Lung microvascular endothelial cell (primary cell): ENCODE measurements at regions not wholly inside any gene's neighbourhood (a gene's known extent, or its start where the extent isn't known, plus 50 kb on each side); places are given as distances from the start of the nearest gene placed in this dataset.

Experiments used
- DNase-seq, 2 donors: peaks; one replicate each; pipeline versions ENCODE4 v3.0.0 to v3.0.0-alpha.2; 2010; ENCODE audit warnings: low read depth in 2 of 2

DNA sequence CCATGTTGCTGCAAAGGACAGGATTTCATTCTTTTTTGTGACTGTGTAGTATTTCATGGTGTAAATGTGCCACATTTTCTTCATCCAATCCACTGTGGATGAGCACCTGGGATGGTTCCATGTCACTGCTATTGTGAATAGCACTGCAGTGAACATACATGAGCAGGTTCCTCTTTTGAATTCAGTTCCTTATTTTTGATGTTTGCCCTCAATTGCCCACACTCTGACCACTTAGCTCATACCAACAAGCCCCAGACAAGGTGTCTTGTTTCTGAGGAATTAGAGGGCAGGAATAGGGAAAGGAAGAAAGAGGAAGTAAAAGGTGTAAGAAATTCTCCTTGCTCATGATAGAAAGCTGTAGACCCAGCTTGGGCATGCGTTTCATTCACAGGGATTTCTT is 244.2 kb upstream of the ZNF507 start:
- no peak for DNase-seq

DNA sequence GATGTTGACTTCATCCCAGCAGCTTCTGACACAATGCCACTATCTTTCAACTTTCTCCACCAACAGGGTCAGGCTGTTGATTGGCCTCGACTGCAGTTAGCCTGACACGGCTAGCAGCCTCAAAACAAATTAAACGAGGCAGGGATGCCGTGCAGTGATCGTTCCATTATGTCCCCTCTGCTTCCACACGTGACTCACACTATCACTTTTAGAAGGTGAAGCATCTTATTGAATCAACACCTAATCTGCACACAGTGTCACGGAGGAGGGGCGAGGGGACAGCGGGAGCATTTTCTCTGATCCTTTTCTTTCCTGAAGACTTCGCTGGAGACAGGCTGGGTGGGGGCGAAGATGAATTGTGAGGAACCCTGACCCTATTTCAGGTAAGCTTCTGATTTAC is 241.9 kb upstream of the ZNF507 start:
- DNase-seq = no peak

DNA sequence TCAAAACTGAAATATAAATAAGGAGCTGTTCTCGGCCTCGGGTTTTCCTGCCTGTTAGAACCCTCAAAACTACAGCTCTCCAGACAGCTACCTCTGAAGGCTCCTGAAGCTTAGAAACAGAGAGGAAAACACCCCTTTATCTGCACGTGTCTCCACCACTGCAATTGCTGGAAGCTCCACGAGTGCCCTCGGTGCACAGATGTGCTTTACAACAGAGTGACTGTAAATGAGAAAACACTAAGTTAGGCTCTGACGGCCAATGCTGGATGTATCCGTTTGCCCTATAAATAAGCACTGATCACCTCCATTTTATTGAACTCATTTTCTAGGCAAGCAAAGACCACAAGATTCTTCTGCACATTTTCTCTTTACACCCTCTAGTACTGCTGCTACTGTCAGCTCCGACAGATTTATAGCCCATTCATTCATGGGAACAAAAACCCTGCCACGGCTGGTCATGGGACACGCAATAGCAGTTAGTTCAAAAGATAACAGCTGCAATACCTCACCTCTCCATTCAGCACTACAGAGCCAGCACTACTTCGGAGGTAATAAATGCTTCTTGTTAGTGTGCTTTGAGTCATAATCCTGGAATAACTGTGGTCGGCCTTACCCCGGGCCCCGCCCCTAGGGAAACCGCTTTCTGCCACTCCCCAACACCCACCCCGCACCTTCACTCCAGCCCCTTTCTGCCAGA is 241.1 kb upstream of the ZNF507 start:
- no peak for DNase-seq

- no peak for DNase-seq
Observed at GRCh38 chr19:32104850-32105235, 240.6 kb upstream of the ZNF507 start.

DNA sequence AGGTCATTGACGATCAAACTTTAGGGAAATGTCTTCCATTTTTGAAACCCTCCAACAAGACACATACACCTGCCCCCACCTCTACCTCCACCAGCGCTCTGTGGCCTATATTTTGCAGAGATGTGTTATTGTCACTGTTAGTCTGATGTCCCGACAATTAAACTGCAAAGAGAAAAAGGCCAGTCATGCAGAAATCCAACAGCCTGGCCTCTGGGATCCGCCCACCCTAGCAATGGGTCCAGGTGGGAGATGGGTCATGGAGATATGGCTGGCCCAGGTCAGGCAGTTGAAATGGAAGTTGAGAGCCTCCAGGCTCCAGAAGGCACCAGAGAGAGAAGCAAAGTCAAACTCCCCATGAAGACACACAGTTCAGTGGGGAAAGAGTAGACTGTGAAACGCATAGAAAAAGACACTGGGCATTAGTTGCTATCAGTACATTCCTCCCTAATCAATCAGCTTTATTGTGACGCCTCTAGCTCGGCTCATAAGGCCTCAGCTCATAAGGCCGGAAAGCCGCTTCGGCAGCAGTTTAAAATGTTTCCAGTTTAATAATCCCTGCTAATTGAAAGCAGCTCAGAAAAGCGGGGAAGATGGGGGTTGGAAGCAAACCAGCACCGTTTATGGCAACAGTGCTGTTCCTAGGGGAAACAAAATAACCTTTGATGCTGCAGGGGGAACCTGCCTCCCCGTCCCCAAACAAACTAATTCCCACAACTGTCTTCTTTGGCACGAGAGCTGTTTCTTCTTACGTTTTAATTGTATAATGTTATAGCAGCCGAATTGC is 239.7 kb upstream of the ZNF507 start:
- DNase-seq = no peak

DNA sequence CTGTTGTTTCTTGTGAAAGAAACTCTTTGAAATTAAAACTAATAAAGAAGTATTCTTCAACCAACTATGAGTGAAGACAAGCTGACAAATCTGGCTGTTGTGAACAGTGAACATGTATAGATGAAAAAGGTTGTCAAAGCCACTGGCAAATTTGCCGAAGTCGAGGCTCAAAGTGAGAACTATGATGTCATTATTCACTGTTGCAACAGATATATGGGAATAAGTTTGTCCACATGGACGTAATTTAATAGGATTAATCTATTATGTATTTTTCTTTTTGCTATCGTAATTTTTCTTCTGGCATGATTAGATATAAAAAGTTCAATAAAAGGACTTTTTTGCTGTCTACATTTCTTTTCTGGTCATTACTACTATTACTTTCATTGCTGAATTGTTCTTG is 223.2 kb upstream of the ZNF507 start:
- DNase-seq = no peak

DNA sequence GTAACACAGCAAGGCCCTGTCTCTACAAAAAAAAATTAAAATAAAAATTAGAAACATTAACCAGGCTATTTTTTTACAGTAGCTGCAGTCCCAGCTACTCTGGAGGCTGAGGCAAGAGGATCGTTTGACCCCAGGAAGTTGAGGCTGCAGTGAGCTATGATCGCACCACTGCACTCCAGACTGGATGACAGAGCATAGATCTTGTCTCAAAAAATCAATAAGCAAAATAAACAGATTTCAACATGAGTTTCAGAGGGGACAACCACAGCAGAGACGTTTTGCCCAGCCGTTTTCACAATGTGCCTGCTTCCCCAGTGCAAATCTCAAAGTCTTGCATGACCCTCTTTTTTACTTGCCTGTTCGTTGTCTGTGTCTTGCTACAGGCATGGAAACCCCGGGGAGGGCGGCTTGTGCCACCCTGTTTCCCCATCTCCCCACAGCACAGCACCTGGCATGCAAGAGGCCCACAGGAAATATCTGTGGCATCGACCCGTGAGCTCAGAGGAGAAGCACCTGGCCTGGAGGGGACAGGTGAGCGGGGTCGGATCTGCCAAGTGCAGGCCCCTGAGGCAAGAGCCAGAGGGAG is 222.0 kb upstream of the ZNF507 start:
- DNase-seq = no peak

DNA sequence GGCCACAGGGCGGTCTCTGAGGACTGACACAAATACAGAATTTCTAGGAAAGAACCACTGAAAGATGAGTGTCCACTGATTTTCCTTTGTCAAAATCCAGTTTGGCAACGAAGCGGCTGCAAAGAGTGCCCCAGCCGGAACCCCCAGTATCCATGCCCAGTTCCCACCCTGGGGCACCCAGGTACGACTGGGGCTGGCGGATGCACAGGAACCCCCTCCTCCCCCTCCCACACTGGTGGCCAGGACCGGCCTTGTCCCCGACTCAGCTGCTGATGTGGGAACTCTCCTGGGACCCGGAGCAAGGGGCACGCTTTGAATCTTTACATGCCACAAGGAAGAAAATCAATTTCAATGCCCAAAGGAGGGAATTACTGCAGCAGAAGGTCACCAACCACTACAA is 220.8 kb upstream of the ZNF507 start:
- DNase-seq = no peak

DNA sequence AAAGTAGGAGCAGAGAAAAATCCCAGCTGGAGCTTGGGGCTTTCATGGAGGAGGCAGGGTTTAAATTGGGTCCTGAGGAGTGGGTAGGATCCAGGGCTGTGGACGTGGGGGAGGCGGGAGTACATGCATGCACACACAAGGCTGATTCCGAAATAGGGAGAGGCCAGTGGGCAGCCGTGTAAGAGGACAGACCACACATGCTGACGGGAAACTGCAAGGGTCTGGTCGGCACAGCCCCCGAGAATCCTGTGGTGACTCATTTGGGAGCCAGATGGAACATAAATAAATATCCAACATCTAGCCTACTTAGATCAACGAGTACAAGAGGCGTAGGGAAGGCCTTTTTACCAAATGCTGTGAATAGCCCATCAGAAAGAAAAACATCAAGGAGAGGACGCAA is 216.3 kb upstream of the ZNF507 start:
- no peak for DNase-seq

GRCh38 chr19:32130332-32130731 is 215.1 kb upstream of the ZNF507 start:
- no peak for DNase-seq

GRCh38 chr19:32131005-32131404 is 214.4 kb upstream of the ZNF507 start:
- no peak for DNase-seq

- DNase-seq = no peak
Observed at GRCh38 chr19:32138416-32138815, 207.0 kb upstream of the ZNF507 start.

DNA sequence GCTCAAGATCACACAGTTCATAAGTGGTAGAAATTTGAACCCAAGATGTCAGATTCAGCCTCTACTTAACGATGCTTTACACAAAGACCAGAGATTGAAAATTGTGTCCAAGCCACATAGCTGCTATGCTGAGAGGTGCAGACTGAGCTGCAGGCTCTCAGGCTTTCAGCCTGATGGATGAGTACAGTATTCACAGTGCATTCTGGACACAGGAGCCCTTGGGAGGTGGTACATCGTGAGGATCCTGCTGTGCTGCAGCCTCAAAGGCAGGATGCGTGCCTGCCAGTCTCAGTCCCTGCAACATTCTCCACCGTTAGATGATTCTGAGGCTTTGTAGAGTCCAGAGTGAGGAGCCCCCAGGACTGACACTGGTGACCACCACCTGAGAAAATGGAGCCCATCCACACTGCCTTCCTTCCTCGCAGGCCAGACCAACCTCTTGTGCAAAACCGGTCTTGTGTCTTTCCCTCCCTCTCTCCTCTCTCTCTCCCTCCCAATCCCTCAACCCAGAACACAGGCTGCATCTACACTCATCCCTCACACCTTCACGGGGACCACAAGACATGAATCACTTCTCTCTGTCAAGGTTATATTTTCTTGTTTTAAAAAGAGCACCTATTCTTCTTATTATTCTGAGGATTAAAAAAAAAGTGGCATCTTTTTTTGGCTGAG is 203.4 kb upstream of the ZNF507 start:
- DNase-seq = no peak

GRCh38 chr19:32146664-32147063 is 198.7 kb upstream of the ZNF507 start:
- no peak for DNase-seq

DNA sequence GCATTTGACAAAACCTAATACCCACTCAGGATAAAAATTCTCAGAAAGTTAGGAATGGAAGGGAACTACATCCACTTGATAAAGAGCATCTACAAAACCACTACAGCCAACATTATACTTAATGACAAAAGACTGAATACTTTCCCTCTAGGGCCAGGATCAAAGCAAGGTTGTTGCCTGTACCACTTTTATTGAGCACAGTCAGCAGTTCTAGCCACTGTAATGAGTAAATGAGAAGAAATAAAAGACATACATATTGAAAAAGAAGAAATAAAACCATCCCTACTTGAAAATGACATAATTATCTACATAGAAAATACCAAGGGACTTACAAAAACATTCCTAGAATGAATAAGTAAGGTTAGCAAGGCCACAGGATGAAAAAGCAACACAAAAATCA is 194.8 kb upstream of the ZNF507 start:
- no peak for DNase-seq

DNA sequence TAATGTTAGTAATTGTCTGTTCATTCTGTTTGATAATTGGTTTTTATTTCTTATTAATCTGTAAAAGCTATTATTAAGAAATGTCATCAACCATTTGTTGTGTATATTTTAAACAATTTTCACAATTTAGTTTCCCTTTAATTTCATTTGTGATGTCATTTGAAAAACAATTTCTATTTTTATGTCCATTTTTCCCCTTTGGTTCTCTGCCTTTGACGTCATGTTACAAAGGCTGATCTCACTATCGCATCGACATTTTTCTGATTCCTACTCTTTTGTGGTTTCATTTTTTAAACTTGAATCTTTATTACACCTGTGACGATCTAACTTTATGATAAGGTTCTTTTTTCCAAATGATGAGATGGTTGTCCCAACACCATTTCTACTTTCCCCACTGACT is 191.0 kb upstream of the ZNF507 start:
- no peak for DNase-seq

DNA sequence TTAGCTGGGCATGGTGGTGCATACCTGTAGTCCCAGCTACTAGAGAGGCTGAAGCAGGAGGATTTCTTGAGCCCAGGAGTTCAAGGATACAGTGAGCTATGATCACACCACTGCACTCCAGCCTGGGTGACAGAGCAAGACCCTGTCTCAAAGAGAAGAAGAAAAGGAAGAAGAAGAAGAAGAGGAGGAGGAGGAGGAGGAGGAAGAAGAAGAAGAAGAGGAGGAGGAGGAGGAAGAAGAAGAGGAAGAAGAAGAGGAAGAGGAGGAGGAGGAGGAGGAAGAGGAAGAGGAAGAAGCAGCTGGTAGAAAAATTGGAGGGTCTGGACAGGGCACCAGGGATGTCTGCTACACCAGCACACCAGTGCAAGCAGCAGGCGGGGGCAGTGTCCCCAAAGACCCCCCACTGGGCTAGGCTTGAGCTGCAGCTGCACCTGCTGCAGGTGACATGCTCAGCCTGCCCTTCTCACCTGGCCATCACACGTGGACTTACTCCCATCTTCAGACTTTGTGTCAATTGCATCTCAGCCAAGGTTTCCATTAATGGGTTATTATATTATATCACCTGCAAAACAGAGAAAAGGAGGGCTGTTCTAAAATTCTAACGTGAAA is 180.9 kb upstream of the ZNF507 start:
- no peak for DNase-seq

DNA sequence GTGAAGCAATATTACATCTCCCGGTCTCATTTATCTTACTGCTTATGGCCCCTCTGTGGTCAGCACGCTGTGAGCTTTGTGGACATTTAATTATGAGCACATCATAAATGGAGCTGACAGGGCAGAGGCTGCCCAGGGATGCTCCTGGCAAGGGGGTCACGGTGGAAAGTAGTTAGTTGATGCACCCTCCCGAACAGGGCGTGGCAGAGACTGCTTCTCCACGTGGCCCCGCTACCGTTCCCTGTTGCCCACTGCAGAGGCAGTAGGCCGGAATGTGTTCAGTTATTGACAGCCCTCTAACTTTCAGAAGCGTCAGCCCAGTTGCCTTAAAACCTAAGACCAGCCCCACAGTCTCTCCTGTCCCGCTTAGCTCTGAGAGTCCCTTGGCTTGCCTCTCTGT is 180.3 kb upstream of the ZNF507 start:
- no peak for DNase-seq

DNA sequence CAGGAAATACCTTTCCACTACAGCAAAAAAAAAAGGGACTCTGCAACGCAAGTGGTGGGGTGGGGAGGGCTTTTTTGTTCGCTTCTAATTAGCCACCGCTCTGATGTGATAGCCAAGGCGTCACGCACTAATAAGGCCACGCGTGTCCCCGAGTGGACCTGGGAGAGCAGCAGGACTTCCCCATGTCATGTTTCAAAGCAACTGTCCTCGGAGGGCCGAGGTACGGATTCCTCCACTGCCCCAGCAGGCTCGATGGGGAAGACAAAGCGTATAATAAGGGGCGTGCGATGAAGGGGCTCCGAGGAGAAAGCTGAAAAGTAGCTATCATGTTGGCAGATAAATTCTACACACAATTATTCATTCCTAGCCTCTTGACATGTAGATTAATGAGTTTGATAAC is 179.7 kb upstream of the ZNF507 start:
- no peak for DNase-seq

DNA sequence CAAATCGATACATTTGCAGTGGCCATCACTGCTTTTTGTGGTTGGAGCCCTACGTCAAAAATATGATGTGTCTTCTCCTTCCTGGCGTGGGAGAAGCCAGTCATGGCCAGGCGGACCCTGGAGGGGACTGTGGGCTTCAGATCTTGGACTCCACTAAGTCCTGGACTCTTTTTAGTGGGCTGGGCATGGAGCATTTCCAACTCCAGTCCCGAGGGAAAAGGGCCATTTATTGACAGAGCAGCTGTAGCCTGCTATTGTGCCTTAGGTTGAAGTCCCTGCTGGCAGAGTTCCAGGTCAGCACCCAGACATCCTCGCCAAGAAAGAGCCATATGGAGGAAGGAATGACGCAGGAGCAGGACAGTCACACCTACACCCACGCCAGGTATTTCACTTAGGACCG is 179.2 kb upstream of the ZNF507 start:
- DNase-seq = no peak

DNA sequence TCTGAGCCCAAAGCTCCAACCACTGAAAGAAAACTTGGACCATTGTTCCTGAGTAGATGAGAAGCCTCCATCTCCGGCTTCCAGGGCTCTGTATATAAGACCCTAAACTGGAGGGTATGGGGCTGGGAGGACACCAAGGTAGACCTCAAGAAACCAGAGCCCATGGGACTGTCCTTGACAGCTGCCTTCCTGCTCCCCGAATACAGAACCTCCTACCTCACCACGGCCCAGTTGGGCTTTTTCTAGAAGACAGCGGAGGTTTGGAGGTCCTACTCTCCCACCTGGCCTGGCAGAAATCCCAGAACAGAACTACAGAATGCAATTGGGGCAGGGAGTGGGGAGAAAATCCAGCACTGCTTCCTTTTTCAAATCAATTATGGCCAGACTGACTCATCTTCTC is 177.3 kb upstream of the ZNF507 start:
- DNase-seq = no peak

DNA sequence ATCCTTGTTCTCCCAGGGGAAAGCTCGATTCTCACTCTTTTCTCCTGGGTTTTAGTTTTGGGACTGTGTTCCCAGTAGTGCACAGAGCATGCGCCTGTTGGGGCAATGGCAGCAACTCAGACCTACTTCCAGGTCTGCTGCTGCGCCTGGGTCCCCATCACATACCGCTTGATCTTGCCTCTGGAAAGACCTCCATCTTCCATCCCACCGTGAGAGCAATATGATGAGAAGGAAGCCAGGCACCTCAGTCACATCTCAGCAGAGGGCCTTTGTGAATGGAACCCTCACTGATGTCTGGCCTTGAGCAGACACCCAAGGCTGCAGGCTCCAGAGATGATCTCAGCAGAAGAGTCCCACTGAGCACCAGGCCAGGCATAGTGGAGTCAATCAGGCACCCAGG is 176.8 kb upstream of the ZNF507 start:
- no peak for DNase-seq
